HG03342 (cell line): ENCODE measurements at regions not wholly inside any gene's neighbourhood (a gene's known extent, or its start where the extent isn't known, plus 50 kb on each side); places are given as distances from the start of the nearest gene placed in this dataset.
A peak's percentile ranks its signal among the peaks of the same experiment; 100 is the strongest.
"Not testable (repeated sequence)": the region's sequence is repeated elsewhere in the genome, so short reads cannot be mapped to it uniquely, and the experiment has no call there.

Source experiments
- ATAC-seq: cut with Tn5 transposase; IDR thresholded peaks from one replicate; pipeline ENCODE4 v1.9.1; 2021; ENCODE audit warnings: mild to moderate bottlenecking, moderate library complexity; ENCODE audit not compliant: unreplicated experiment

DNA sequence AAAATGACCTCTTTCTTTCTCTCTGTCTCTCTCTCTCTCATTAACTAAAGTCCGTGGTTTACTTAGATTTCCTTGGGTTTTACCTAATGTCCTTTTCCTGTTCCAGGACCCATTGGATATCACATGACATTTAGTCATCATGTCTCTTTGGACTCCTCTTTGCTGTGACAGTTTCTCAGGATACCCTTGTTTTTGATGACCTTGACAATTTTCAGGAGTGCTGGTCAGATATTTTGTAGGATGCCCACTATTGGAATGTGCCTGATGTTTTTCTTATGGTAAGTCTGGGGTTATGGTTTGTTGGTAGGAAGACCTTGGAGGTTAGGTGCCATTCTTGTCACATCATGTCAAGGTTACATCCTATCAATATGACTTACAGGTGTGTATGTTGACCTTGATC lies 199.2 kb upstream of the HTR1E start:
- ATAC-seq: no peak

DNA sequence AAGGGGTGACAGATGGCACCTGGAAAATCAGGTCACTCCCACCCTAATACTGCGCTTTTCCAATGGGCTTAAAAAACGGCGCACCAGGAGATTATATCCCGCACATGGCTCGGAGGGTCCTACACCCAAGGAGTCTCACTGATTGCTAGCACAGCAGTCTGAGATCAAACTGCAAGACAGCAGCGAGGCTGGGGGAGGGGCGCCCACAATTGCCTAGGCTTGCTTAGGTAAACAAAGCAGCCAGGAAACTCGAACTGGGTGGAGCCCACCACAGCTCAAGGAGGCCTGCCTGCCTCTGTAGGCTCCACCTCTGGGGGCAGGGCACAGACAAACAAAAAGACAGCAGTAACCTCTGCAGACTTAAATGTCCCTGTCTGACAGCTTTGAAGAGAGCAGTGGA lies 205.7 kb upstream of the HTR1E start:
- ATAC-seq: not testable (repeated sequence)

DNA sequence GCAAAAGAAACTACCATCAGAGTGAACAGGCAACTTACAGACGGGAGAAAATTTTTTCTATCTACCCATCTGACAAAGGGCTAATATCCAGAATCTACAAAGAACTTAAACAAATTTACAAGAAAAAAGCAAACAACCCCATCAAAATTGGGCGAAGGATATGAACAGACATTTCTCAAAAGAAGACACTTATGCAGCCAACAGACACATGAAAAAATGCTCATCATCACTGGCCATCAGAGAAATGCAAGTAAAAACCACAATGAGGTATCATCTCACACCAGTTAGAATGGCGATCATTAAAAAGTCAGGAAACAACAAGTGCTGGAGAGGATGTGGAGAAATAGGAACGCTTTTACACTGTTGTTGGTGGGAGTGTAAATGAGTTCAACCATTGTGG lies 206.6 kb upstream of the HTR1E start:
- ATAC-seq: not testable (repeated sequence)

DNA sequence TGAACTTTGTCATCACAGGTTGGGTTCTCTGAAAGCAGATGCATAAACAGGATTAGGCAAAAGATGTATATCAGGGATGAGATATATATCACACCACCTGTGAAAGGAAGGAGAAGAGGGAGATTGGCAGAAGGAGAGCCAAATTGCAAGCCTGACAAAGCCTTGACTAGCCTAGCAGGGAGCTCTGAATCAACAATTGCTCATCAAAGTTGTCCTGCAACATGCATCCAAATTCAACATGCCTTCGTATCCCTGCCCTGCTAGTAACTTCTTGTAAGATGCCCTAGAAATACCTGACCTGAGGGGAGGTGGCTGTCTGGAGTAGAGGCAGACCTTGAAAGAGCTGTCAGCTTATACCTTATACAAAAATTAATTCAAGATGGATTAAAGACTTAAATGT lies 207.1 kb upstream of the HTR1E start:
- ATAC-seq: no peak

DNA sequence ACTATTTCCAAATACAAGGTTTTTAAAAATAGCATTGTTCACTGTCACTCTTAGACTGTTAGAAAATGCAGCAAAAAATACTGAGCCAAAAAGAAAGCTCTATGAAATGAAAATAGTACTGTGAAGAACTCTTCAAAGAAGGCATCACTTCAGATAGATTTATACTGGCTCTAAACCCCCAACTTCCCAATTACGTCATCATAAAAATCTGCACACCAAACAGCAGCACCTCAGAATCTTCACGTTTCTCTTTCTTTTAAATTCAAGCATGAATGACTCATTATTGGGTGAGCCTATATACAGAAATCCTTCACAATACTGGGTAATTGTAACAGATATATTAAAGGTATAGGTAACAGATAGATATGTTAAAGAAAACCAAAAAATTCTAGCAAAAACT lies 208.4 kb upstream of the HTR1E start:
- no peak for ATAC-seq

DNA sequence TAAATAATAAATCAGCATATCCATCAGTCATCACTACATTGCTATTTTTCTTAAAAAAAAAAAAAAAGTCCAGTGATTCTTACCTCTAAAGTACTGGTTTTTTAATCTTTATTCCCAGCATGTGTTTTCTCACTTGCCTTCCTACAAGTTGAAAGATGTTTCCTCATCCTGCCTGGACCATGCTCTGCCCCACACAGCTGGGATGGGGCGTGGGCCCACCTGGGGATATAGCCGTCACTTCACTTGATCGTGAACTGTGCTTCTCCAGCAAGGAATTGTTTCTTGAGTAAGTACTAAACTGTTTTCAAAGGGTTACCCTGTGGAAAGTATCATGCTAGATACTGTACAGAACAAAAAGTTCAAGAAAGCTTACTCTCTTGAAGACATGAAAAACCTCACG lies 212.6 kb upstream of the HTR1E start:
- no peak for ATAC-seq

DNA sequence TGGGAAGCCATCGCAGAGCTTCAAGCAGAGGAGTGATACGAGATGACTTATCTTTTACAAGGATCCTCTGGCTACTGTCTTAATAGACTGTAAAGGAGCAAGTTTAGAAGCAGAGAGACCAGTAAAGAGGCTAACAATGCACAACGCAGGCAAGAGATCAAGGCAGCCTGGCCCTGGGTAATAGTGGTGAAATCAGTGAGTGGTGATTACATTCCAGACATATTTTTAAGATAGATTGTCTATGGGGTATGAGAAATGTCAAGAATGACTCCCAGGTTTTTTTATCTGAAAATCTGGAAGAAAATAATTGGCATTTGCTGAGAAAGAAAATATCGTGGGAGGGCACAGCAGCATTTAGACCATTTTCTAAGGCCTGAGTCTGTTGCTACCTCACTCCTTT lies 213.6 kb upstream of the HTR1E start:
- no peak for ATAC-seq

DNA sequence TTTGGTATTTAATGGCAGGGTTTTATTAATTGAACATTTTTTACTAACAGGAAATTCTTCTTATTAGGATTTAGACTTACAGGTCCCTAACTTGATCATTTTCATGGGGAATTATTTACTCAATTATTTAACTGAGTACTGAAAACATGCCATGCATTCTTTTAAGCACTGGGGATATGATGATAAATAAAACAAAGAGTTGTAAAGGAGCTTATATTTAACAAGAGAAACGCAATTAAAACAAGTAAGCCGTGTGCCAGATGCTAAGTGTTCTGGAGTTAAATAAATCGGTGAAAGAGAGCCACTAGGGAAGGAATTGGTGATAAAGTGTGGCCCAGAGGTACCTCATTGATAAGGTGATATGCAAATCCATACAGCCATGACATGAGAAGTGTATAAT lies 214.2 kb upstream of the HTR1E start:
- no peak for ATAC-seq

DNA sequence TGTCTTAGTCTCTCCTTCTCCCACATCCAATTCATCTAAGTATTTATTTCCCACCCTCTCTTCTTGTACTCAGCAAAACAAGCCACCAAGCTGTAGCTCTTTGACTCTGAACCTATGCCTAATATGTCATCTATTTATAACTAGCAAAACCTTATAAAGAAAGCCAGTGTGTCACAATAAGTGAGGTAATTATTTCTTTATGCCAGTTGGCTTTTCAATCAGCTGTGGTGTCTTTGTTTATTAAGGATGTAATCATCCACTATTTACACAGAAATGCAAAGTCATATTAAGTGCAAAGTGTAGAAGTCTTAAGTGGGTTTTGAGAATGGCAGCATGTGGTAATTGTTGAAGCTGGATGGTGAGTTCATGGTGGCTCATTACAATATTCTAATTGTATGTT lies 215.2 kb upstream of the HTR1E start:
- no peak for ATAC-seq

DNA sequence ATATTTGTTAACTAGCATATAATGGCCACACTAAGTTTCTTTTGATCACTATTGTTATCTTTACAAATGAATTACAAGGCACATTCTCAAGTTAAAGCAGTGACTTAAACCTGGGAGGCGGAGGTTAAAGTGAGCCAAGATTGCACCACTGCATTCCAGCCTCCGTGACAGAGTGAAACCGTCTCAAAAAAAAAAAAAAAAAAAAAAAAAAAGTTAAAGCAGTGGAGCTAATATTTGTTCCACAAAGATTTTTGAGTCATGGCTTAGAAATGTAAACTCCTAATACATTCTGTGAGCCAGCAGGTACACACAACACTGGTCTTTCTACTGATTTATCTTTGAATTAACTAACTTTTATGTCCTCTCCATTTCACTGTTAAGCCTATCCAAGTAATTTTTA lies 221.7 kb upstream of the HTR1E start:
- ATAC-seq: no peak

DNA sequence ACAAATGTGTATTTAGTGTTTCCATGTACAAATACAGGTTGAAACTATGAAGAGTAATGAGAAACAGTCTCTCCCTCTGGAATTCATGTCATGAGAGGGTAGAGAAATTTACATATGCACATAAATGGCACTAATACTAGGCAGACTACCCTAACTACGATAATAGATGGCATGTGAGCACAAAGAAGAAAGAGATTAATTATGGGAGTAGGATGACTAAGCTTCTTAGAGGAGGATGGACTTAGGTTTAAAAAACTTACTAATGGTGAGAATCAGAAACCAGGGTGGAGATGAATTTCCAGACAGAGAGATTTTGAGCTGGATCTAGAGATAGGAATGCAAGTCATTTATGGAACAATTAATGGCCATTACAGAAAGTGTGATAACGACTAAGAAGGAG lies 225.3 kb upstream of the HTR1E start:
- no peak for ATAC-seq

DNA sequence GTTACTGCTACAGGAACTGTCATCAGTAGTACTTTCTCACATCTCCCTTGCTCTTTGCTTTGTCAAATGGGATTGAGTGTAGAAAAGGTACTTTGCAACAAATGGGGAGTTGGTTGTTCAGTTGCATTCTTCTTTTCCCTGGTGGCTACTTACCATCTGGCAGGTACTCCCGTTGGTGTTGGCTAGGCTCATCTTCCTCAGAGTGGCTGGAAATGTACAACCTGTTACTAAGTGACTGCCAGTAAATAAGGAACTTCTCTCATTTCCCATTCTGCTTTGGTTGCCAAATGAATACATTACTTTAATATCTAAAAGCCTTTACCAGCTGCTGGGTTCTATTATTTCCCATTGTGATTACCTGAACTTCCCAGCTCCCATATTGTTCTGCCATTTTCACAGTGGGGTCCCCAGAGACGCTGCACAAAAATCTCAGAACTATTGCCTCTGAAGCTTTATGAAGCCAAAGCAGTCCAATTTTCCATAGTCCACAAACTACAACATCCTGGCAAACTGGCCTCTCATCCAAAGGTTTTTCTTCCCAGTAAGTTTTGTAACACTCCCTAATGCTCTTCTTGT lies 229.7 kb upstream of the HTR1E start:
- ATAC-seq: no peak

DNA sequence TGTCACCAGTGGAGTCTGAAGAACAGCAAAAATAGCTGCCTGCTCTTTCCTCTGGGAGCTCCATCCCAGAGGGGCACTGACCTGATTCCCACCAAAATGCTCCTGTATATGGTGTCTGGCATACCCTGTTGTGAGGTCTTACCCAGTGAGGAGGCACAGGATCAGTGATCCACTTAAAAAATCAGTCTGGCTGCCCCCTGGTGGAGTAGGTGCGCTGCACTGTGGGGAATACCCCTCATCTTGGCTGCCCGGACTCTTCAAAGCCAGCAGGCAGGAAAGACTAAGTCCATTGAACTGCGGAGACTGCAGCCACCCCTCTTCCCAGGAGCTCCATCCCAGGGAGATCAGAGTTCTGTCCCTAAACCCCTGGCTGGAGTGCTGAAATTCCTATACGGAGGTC lies 230.9 kb upstream of the HTR1E start:
- ATAC-seq: peak; percentile 52

DNA sequence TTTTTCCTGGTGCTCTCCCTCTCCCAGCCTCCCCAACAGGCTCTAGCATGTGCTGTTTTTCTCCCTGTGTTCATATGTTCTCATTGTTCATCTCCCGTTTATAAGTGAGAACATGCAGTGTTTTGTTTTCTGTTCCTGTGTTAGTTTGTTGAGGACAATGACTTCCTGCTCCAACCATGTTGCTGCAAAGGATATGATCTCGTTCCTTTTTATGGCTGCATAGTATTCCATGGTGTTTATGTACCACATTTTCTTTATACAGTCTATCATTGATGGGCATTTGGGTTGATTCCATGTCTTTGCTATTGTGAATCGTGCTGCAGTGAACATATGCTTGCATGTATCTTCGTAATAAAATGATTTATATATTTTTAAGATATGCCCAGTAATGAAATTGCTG lies 236.1 kb upstream of the HTR1E start:
- ATAC-seq: not testable (repeated sequence)

DNA sequence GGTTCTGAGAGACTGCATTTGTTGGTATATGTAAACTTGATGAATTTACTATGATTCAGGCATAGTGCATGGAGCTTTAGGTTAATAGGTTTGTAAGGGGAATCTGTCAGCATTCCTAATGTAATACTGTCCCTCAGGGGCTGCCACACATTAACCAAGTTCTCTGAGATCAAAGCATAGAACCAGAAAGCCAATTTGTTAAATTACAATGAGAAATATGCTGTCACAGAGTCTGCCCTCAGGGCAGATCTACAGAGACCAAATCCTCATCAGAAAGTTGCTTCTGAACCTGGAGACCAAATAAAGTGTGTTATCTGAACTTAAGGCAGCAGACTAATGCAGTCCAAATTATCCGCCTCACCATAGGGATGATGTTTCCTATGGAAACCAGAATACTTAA lies 250.8 kb upstream of the HTR1E start:
- no peak for ATAC-seq

DNA sequence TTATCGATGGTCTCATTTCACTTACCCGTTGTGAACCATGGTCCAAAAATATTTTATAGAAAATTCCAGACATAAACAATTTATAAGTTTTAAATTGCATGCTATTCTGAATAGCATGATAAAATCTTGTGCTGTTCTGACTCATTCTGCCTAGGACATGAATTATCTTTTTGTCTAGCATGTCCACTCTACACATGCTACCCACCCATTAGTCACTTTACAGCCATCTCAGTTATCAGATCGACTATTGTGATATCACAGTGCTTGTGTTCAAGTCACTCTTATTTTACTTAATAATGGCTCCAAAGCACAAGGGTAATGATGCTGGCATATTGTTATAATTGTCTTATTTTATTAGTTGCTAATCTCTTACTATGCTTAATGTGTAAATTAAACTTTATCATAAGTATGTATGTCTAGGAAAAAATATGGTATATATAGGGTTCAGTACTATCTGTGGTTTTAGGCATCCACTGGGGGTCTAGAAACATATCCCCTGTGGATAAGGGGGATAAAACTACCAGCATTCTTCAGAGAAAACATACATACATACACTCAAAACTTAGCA lies 252.0 kb upstream of the HTR1E start:
- ATAC-seq: no peak

DNA sequence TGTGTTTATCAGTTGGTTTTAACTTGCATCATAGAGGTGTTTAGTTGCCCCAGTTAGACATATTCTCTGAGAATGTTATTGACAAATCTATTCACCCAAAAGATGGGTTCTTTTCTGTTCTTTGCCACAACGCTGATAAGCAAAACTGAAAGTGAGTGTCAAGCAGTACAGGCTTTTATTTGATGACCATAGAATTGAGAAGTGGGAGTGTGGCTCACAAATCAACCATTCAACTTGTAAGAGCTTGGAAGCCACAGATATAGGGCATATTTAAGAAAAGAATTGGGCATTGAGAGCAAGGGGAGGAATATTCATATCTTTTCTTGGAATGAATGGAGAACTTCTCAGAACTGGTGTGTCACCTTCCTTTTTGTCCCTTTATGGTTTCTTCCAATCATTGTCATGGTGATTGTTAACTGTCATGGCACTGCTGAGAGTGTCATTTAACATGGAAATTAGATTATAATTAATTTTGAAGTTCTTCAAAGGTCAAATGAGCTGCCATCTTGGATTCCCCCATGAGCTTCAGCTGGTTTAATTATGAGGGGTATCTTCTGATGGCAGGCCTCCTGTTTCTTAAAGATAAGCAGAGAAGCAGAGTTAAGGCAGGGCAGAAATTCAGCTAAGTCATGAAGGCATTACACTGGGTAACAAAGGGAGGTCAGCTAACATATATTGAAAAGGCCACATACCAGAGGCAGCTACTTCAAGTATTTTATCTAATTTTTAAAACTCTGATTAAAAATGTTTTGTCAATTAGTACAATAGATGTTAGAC lies 254.0 kb upstream of the HTR1E start:
- no peak for ATAC-seq

DNA sequence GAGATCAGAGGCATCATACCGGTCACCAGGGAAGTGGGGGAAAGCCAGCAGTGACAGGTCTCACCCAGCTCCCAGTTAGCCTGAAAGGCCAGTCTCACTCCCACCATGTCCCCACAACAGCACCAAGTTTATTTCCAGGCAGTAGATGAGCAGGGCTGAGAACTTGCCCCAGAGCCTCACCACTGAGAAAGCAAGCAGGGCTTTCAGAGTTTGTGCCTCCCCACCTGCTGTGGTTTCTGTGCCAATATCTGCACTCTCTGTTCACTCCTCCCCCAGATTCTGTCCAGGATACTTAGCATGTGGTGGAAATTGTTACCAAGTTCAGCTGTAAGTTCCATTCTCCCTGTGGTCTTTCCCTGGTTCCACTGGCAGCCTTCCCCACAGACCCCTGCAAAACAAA lies 255.0 kb upstream of the HTR1E start:
- no peak for ATAC-seq

DNA sequence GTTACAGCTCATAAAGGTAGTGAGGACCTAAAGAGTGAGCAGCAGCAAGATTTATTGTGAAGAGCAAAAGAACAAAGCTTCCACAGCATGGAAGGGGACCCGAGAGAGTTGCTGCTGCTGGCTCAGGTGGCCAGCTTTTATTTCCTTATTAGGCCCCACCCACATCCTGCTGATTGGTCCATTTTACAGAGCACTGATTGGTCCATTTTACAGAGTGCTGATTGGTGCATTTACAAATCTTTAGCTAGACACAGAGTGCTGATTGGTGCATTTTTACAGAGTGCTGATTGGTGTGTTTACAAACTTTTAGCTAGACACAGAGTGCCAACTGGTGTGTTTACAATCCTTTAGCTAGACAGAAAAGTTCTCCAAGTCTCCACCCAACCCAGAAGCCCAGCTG lies 256.2 kb upstream of the HTR1E start:
- not testable (repeated sequence) for ATAC-seq

DNA sequence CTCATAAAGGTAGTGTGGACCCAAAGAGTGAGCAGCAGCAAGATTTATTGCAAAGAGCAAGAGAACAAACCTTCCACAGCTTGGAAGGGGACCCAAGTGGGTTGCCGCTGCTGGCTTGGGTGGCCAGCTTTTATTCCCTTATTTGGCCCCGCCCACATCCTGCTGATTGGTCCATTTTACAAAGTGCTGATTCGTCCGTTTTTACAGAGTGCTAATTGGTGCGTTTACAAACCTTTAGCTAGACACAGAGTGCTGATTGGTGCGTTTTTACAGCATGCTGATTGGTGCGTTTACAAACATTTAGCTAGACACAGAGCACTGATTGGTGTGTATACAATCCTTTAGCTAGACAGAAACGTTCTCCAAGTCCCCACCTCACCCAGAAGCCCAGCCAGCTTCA lies 265.2 kb upstream of the HTR1E start:
- not testable (repeated sequence) for ATAC-seq

DNA sequence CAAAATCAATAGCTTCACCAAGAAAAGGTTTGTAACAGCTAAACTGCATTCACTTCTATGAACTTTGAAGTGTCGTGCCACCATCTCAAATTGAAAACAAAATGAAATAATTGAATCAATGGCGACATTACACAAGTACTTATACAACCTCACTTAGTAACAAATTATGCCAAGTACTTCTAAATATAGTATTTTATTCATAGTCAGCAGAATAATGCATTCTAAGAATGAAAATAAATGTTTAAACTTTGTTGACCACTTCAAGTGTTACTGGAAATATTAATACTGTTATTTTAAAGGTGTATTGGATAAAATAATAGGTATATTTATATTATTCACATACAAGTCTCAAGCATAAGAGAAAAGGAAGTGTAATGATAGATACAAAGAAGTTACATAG lies 280.1 kb upstream of the HTR1E start:
- no peak for ATAC-seq

DNA sequence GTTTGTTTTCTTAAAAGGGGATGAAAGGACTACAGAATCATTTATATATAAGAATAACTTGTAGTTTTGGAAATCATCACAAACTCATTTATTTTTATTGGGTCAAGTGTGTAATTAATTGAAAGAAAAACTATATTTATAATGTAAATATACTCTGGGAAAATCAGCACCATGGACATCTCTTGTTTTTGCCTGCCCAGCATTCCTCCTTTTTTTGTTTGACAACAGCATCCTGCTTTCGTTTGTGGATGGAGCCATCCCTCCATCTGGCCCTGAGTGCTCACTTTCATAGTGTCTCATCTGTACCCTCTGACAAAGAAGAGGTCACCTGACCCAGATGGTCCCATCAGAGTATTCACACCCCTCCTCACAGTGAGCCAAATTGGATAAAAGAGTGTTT lies 308.2 kb upstream of the HTR1E start:
- ATAC-seq: no peak

DNA sequence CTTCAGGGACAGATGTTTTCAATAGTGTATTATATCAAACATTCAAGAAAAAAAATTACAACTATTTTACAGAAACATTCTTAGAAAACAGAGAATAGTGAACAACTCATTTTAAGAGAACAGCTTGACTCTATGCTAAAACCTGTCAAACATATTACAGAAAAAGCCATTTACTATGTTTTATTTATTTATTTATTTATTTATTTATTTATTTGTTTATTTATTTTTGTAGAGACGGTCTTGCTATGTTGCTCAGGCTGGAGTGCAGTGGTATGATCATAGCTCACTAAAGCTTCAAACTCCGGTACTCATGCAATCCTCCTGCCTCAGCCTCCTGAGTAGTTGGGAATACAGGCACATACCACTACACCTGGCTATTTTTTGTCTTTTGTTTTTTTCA lies 317.9 kb upstream of the HTR1E start:
- ATAC-seq: no peak
